ENCODE measurements at regions not wholly inside any gene's neighbourhood (a gene's known extent, or its start where the extent isn't known, plus 50 kb on each side); places are given as distances from the start of the nearest gene placed in this dataset.
A peak's percentile ranks its signal among the peaks of the same experiment; 100 is the strongest.
"Not testable (repeated sequence)": the region's sequence is repeated elsewhere in the genome, so short reads cannot be mapped to it uniquely, and the experiment has no call there.

GRCh38 chr3:75446948-75447347, 217.2 kb upstream of the FRG2C start:
- DNase-seq (ENCODE audit: low spot score): not testable (repeated sequence)

GRCh38 chr3:75453328-75453727, 210.8 kb upstream of the FRG2C start:
- DNase-seq (ENCODE audit: low spot score): peak; percentile 25

GRCh38 chr3:75453839-75454238, 210.3 kb upstream of the FRG2C start:
- DNase-seq (ENCODE audit: low spot score): not testable (repeated sequence)

- DNase-seq (ENCODE audit: low spot score): not testable (repeated sequence)
Measured at GRCh38 chr3:75474530-75474929, 189.6 kb upstream of the FRG2C start.

GRCh38 chr3:75496600-75496999, 167.5 kb upstream of the FRG2C start:
- DNase-seq (ENCODE audit: low spot score): not testable (repeated sequence)

- DNase-seq (ENCODE audit: low spot score): not testable (repeated sequence)
Measured at GRCh38 chr3:75500357-75500756, 163.8 kb upstream of the FRG2C start.

GRCh38 chr3:75502171-75502570, 162.0 kb upstream of the FRG2C start:
- DNase-seq (ENCODE audit: low spot score): not testable (repeated sequence)

- not testable (repeated sequence) for DNase-seq (ENCODE audit: low spot score)
Measured at GRCh38 chr3:75502769-75503756, 161.1 kb upstream of the FRG2C start.

GRCh38 chr3:75506603-75507002, 157.5 kb upstream of the FRG2C start:
- DNase-seq (ENCODE audit: low spot score): no peak

GRCh38 chr3:75507956-75508355, 156.2 kb upstream of the FRG2C start:
- not testable (repeated sequence) for DNase-seq (ENCODE audit: low spot score)

- DNase-seq (ENCODE audit: low spot score): not testable (repeated sequence)
Measured at GRCh38 chr3:75527657-75528056, 136.5 kb upstream of the FRG2C start.

- peak; percentile 29 for DNase-seq (ENCODE audit: low spot score)
Measured at GRCh38 chr3:75552095-75552494, 112.0 kb upstream of the FRG2C start.

GRCh38 chr3:75564427-75564826, 99.7 kb upstream of the FRG2C start:
- not testable (repeated sequence) for DNase-seq (ENCODE audit: low spot score)

GRCh38 chr3:75572303-75572702, 91.8 kb upstream of the FRG2C start:
- DNase-seq (ENCODE audit: low spot score): not testable (repeated sequence)

GRCh38 chr3:75579091-75579490, 85.0 kb upstream of the FRG2C start:
- not testable (repeated sequence) for DNase-seq (ENCODE audit: low spot score)

GRCh38 chr3:75579536-75579935, 84.6 kb upstream of the FRG2C start:
- DNase-seq (ENCODE audit: low spot score): not testable (repeated sequence)

- peak; percentile 49 for DNase-seq (ENCODE audit: low spot score)
Measured at GRCh38 chr3:75579981-75580782, 83.9 kb upstream of the FRG2C start.

GRCh38 chr3:75582536-75582935, 81.6 kb upstream of the FRG2C start:
- not testable (repeated sequence) for DNase-seq (ENCODE audit: low spot score)

- not testable (repeated sequence) for DNase-seq (ENCODE audit: low spot score)
Measured at GRCh38 chr3:75583116-75583515, 81.0 kb upstream of the FRG2C start.

GRCh38 chr3:75587695-75588094, 76.4 kb upstream of the FRG2C start:
- DNase-seq (ENCODE audit: low spot score): not testable (repeated sequence)

GRCh38 chr3:75590382-75590781, 73.7 kb upstream of the FRG2C start:
- DNase-seq (ENCODE audit: low spot score): not testable (repeated sequence)

- DNase-seq (ENCODE audit: low spot score): not testable (repeated sequence)
Measured at GRCh38 chr3:75604286-75604934, 59.7 kb upstream of the FRG2C start.
